Omental fat pad (tissue), 3 donors: ENCODE measurements at regions not wholly inside any gene's neighbourhood (a gene's known extent, or its start where the extent isn't known, plus 50 kb on each side); places are given as distances from the start of the nearest gene placed in this dataset.

ENCODE experiments used
- ATAC-seq: fragments of 150-250 bp; one replicate; pipeline ENCODE4 v1.9.1; 2016; ENCODE audit warnings: mild to moderate bottlenecking, moderate library complexity; ENCODE audit not compliant: low FRiP score
- DNase-seq: peaks from one replicate; pipeline ENCODE4 v3.0.0-alpha.2; 2019; ENCODE audit warnings: low spot score
- CTCF ChIP-seq, 3 donors: fragments of 450-650 bp; IDR thresholded peaks; one replicate each; pipeline ENCODE4 v1.5.1; 2016 to 2017; ENCODE audit warnings: antibody characterized with exemption in 3 of 3, mild to moderate bottlenecking in 3 of 3, moderate library complexity in 2 of 3

GRCh38 chr9:673264-673965 lies 168.1 kb upstream of the DMRT1 start:
- no peak for DNase-seq
- no peak for TF ChIP-seq CTCF (IDR thresholded peaks at IDR 0.05)
- ATAC-seq, result no peak

- no peak for ATAC-seq
- no peak for DNase-seq
- no peak for TF ChIP-seq CTCF (IDR thresholded peaks at IDR 0.05)
Observed at GRCh38 chr9:673966-674526, 167.5 kb upstream of the DMRT1 start.

- DNase-seq (no peak), ATAC-seq (no peak)
- TF ChIP-seq CTCF (IDR thresholded peaks at IDR 0.05), result no peak
Observed at GRCh38 chr9:675697-676370, 165.7 kb upstream of the DMRT1 start.

GRCh38 chr9:676780-677438 lies 164.6 kb upstream of the DMRT1 start:
- no peak for TF ChIP-seq CTCF (IDR thresholded peaks at IDR 0.05)
- ATAC-seq, result no peak
- DNase-seq, result no peak

GRCh38 chr9:677461-678097 lies 163.9 kb upstream of the DMRT1 start:
- ATAC-seq (peak; percentile 56), DNase-seq (no peak)
- no peak for TF ChIP-seq CTCF (IDR thresholded peaks at IDR 0.05)

GRCh38 chr9:678897-679296 lies 162.6 kb upstream of the DMRT1 start:
- no peak for TF ChIP-seq CTCF (IDR thresholded peaks at IDR 0.05)
- ATAC-seq, result no peak
- no peak for DNase-seq
